Hepatocyte (in vitro differentiated cells): ENCODE measurements at regions not wholly inside any gene's neighbourhood (a gene's known extent, or its start where the extent isn't known, plus 50 kb on each side); places are given as distances from the start of the nearest gene placed in this dataset.

Experiments used
- CTCF ChIP-seq: fragments of 200-600 bp; sonication (generic); IDR thresholded peaks from 2 replicates; pipeline ENCODE4 v1.5.1; 2016; ENCODE audit warnings: antibody characterized with exemption, mild to moderate bottlenecking; ENCODE audit not compliant: poor library complexity
- EZH2phosphoT487 ChIP-seq: fragments of 200-600 bp; sonication (generic); IDR thresholded peaks from one replicate; pipeline ENCODE4 v1.6.1; 2018; ENCODE audit warnings: antibody characterized with exemption, mild to moderate bottlenecking, low read depth, moderate library complexity; ENCODE audit not compliant: unreplicated experiment, severe bottlenecking

GRCh38 chr6:11938285-11938890 lies 73.7 kb upstream of the HIVEP1 start:
- TF ChIP-seq CTCF (no peak), EZH2phosphoT487 (no peak)
